ENCODE measurements at regions not wholly inside any gene's neighbourhood (a gene's known extent, or its start where the extent isn't known, plus 50 kb on each side); places are given as distances from the start of the nearest gene placed in this dataset.

DNA sequence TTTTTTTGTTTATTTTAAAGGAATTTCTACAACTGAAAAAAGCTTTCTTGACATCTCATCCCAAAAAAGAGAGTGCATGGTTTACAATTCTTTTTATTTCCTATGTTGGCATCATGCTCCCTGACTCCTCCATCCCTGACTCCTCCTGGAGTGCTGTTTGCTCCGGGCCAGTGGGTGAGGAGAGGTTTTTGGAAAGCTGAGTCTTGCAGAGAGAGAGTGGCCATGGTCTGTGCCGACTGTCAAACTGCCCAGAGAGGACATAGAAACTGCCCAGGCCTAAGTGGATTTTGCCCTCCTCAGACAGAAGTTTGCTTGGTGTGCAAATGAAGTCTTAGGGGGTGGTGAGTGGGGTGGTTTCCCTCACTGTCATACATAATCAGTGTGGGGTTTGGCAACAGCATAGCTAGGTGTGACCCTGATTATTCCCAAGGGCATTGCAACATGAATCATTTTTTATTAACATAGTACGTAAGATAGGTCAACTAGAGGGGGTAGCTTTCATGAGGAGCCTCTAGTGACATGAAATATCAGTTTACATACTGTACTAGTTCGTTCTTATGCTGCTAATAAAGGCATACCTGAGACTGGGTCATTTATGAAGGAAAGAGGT lies 179.8 kb upstream of the UBL3 start:
- H3K27ac ChIP-seq (ENCODE audit: low read depth in 2 of 2, low read length in 2 of 2) = no peak overlapping the region

GRCh38 chr13:30027569-30028455 lies 177.4 kb upstream of the UBL3 start:
- H3K4me1 ChIP-seq (ENCODE audit: control insufficient read depth in 2 of 3, insufficient read depth in 2 of 3, low read depth in 1 of 3, low read length in 3 of 3) = no peaks in the 10 kb centered on the region
- intact Hi-C loops (cut with DNase I) = no loop called here
- no peaks in the 10 kb centered on the region for H3K27me3 ChIP-seq (ENCODE audit: control insufficient read depth, insufficient read depth, low read length)
- H3K9ac ChIP-seq (ENCODE audit: low read length in 3 of 3) = no peak overlapping the region
- no peak for DNase-seq
- no peak for FAIRE-seq
- no peaks in the 10 kb centered on the region for H3K9me3 ChIP-seq (ENCODE audit: control insufficient read depth in 2 of 3, insufficient read depth in 1 of 3, low read length in 3 of 3)
- no peaks in the 10 kb centered on the region for H3K36me3 ChIP-seq (ENCODE audit: control insufficient read depth in 2 of 3, insufficient read depth in 3 of 3, low read length in 3 of 3)
- H3K4me3 ChIP-seq (ENCODE audit: low read length in 3 of 3) = no peak overlapping the region
- no peak for TF ChIP-seq CTCF (IDR thresholded peaks at IDR 0.05; ENCODE audit: borderline replicate concordance, extremely low read depth, insufficient read depth)
- no peak overlapping the region for H3K27ac ChIP-seq (ENCODE audit: low read depth in 2 of 2, low read length in 2 of 2)

More for the DNA sequence above, 179.8 kb upstream of the UBL3 start:
- no peaks in the 10 kb centered on the region for H3K27me3 ChIP-seq (ENCODE audit: control insufficient read depth, insufficient read depth, low read length)
- H3K4me1 ChIP-seq (ENCODE audit: control insufficient read depth in 2 of 3, insufficient read depth in 2 of 3, low read depth in 1 of 3, low read length in 3 of 3) = no peaks in the 10 kb centered on the region
- H3K9ac ChIP-seq (ENCODE audit: low read length in 3 of 3) = no peak overlapping the region
- no peaks in the 10 kb centered on the region for H3K36me3 ChIP-seq (ENCODE audit: control insufficient read depth in 2 of 3, insufficient read depth in 3 of 3, low read length in 3 of 3)
- H3K9me3 ChIP-seq (ENCODE audit: control insufficient read depth in 2 of 3, insufficient read depth in 1 of 3, low read length in 3 of 3) = no peaks in the 10 kb centered on the region
- FAIRE-seq = no peak
- H3K4me3 ChIP-seq (ENCODE audit: low read length in 3 of 3) = no peak overlapping the region
- no peak for TF ChIP-seq CTCF (IDR thresholded peaks at IDR 0.05; ENCODE audit: borderline replicate concordance, extremely low read depth, insufficient read depth)
- no peak for DNase-seq
- intact Hi-C loops (cut with DNase I) = no loop called here

- no peak overlapping the region for H3K9ac ChIP-seq (ENCODE audit: low read length in 3 of 3)
- H3K27ac ChIP-seq (ENCODE audit: low read depth in 2 of 2, low read length in 2 of 2) = no peak overlapping the region
- intact Hi-C loops (cut with DNase I) = no loop called here
- DNase-seq = no peak
- no peak for TF ChIP-seq CTCF (IDR thresholded peaks at IDR 0.05; ENCODE audit: borderline replicate concordance, extremely low read depth, insufficient read depth)
- H3K9me3 ChIP-seq (ENCODE audit: control insufficient read depth in 2 of 3, insufficient read depth in 1 of 3, low read length in 3 of 3) = no peaks in the 10 kb centered on the region
- H3K4me1 ChIP-seq (ENCODE audit: control insufficient read depth in 2 of 3, insufficient read depth in 2 of 3, low read depth in 1 of 3, low read length in 3 of 3) = no peaks in the 10 kb centered on the region
- no peaks in the 10 kb centered on the region for H3K27me3 ChIP-seq (ENCODE audit: control insufficient read depth, insufficient read depth, low read length)
- FAIRE-seq = no peak
- no peak overlapping the region for H3K4me3 ChIP-seq (ENCODE audit: low read length in 3 of 3)
- no peaks in the 10 kb centered on the region for H3K36me3 ChIP-seq (ENCODE audit: control insufficient read depth in 2 of 3, insufficient read depth in 3 of 3, low read length in 3 of 3)
Observed at GRCh38 chr13:30026909-30027308, 176.5 kb upstream of the UBL3 start.

Data from kidney (tissue), 13 donors.